GM12878 (cell line): ENCODE measurements at regions not wholly inside any gene's neighbourhood (a gene's known extent, or its start where the extent isn't known, plus 50 kb on each side); places are given as distances from the start of the nearest gene placed in this dataset.

Experiments used
- ATAC-seq: fragments of 200-7000 bp; cut with Tn5 transposase; 3 replicates; pipeline ENCODE4 v1.9.1; 2020; ENCODE audit warnings: mild to moderate bottlenecking, moderate library complexity
- BruUV-seq: library from RNA; stranded (reverse); fragments of 400-500 nt; replicated peaks from 2 replicates; lab custom pipeline; 2021; lab: Mats Ljungman, UMichigan
- CTCF ChIA-PET: fragments of 300-600 bp; sonication (Branson Sonifier 250); formaldehyde crosslinking; extraction: SDS; loops from one replicate; lab custom pipeline; 2021; ENCODE audit warnings: inconsistent platforms; lab: Yijun Ruan, JAX
- POLR2A ChIA-PET: fragments of 350-600 bp; formaldehyde crosslinking; extraction: SDS; loops from one replicate; lab custom pipeline; 2021; ENCODE audit warnings: inconsistent platforms; lab: Charles Lee
- RAD21 ChIA-PET: fragments of 300-600 bp; sonication (Branson Sonifier 250); formaldehyde crosslinking; loops from one replicate; lab custom pipeline; 2023; ENCODE audit warnings: antibody characterized with exemption; ENCODE audit not compliant: unreplicated experiment; lab: Charles Lee
- SMC1A ChIA-PET: fragments of 300-600 bp; sonication (Branson Sonifier 250); formaldehyde crosslinking; loops from one replicate; lab custom pipeline; 2023; ENCODE audit not compliant: unreplicated experiment, uncharacterized antibody; lab: Charles Lee
- DNase-seq: peaks from one replicate; pipeline ENCODE4 v3.0.0-alpha.2; 2011; ENCODE audit warnings: low read depth, low spot score
- FAIRE-seq: peaks from 3 replicates; lab custom pipeline; 2011; peaks lifted over from hg19 to GRCh38; lab: Jason Lieb, UNC
- H2AFZ ChIP-seq: 2 replicates; pipeline ENCODE4 v1.6.0; 2011; ENCODE audit warnings: low read depth, low read length, control low read depth; ENCODE audit not compliant: control insufficient read depth
- H3K27ac ChIP-seq: 2 replicates; pipeline ENCODE4 v1.5.1; 2011; ENCODE audit warnings: control low read depth; ENCODE audit not compliant: control insufficient read depth, insufficient read depth
- H3K27me3 ChIP-seq, 2 experiments: replicated peaks in 1 of 2; 2 replicates each; pipeline versions ENCODE4 v1.6.0 to v1.6.1; 2011; ENCODE audit warnings: low read length in 1 of 2; ENCODE audit not compliant: control insufficient read depth in 2 of 2, insufficient read depth in 2 of 2
- H3K36me3 ChIP-seq, 2 experiments: 2 replicates each; pipeline ENCODE4 v1.5.1; 2011; ENCODE audit warnings: low read length in 1 of 2; ENCODE audit not compliant: control insufficient read depth in 2 of 2, insufficient read depth in 2 of 2
- H3K4me1 ChIP-seq: 2 replicates; pipeline ENCODE4 v1.6.1; 2011; ENCODE audit warnings: mild to moderate bottlenecking, low read length, moderate library complexity, mixed read lengths; ENCODE audit not compliant: control insufficient read depth, insufficient read depth
- H3K4me2 ChIP-seq: 2 replicates; pipeline ENCODE4 v1.6.0; 2011; ENCODE audit warnings: control low read depth; ENCODE audit not compliant: control insufficient read depth, insufficient read depth
- H3K4me3 ChIP-seq: fragments of 200-600 bp; sonication (generic); 2 replicates; pipeline ENCODE4 v1.5.1; 2016
- H3K79me2 ChIP-seq: 2 replicates; pipeline ENCODE4 v1.6.0; 2011; ENCODE audit warnings: low read length; ENCODE audit not compliant: control insufficient read depth, insufficient read depth
- H3K9ac ChIP-seq: 2 replicates; pipeline ENCODE4 v1.8.0; 2011; ENCODE audit warnings: low read length, control low read depth, mixed read lengths; ENCODE audit not compliant: control insufficient read depth, insufficient read depth
- H3K9me3 ChIP-seq: replicated peaks from 3 replicates; pipeline ENCODE4 v1.5.1; 2011; ENCODE audit warnings: mild to moderate bottlenecking, low read length; ENCODE audit not compliant: control insufficient read depth, insufficient read depth
- H4K20me1 ChIP-seq: 2 replicates; pipeline ENCODE4 v1.6.0; 2011; ENCODE audit not compliant: control insufficient read depth, insufficient read depth
- ATF7 ChIP-seq: fragments of 450-650 bp; IDR thresholded peaks from 2 replicates; pipeline ENCODE4 v1.6.1; 2016; ENCODE audit warnings: low read depth, mild to moderate bottlenecking
- BACH1 ChIP-seq: fragments of 450-650 bp; IDR thresholded peaks from 2 replicates; pipeline ENCODE4 v1.6.1; 2017; ENCODE audit warnings: mild to moderate bottlenecking, borderline replicate concordance
- CEBPB ChIP-seq, 2 experiments: fragments of 150-350 bp in 1 of 2; IDR thresholded peaks; 2 replicates each; pipeline ENCODE4 v1.6.1; 2012 to 2014; ENCODE audit warnings: low read depth in 2 of 2, low read length in 2 of 2, borderline replicate concordance in 1 of 2, inconsistent platforms in 1 of 2
- E2F8 ChIP-seq: fragments of 450-650 bp; IDR thresholded peaks from 2 replicates; pipeline ENCODE4 v1.6.1; 2018; ENCODE audit warnings: mild to moderate bottlenecking, low read depth, moderate library complexity; ENCODE audit not compliant: partially characterized antibody
- FOXK2 ChIP-seq: fragments of 450-650 bp; IDR thresholded peaks from 2 replicates; pipeline ENCODE4 v1.6.1; 2017; ENCODE audit warnings: mild to moderate bottlenecking, moderate library complexity
- HSF1 ChIP-seq: fragments of 150-350 bp; IDR thresholded peaks from 2 replicates; pipeline ENCODE4 v1.6.1; 2014; ENCODE audit warnings: mild to moderate bottlenecking, low read depth, low read length
- LARP7 ChIP-seq: fragments of 450-650 bp; IDR thresholded peaks from 2 replicates; pipeline ENCODE4 v1.6.1; 2017; ENCODE audit warnings: mild to moderate bottlenecking
- MEF2B ChIP-seq: fragments of 450-650 bp; IDR thresholded peaks from 2 replicates; pipeline ENCODE4 v1.6.1; 2018; ENCODE audit warnings: mild to moderate bottlenecking, moderate library complexity; ENCODE audit not compliant: partially characterized antibody, poor library complexity, severe bottlenecking
- NFYB ChIP-seq: IDR thresholded peaks from 2 replicates; pipeline ENCODE4 v1.6.1; 2011; ENCODE audit warnings: low read depth, mild to moderate bottlenecking, low read length, improper control_type of control experiment, moderate library complexity; ENCODE audit not compliant: insufficient read depth
- RCOR1 ChIP-seq: conservative IDR thresholded peaks from 2 replicates; pipeline ENCODE4 v1.6.1; 2012; ENCODE audit warnings: low read depth, low read length, improper control_type of control experiment
- SIN3A ChIP-seq: IDR thresholded peaks from 2 replicates; pipeline ENCODE4 v1.6.1; 2012; ENCODE audit warnings: low read depth, low read length, improper control_type of control experiment
- SREBF1 ChIP-seq: IDR thresholded peaks from 2 replicates; pipeline ENCODE4 v1.6.1; 2012; ENCODE audit warnings: mild to moderate bottlenecking, low read length
- TARDBP ChIP-seq: IDR thresholded peaks from 2 replicates; pipeline ENCODE4 v1.6.1; 2016; ENCODE audit warnings: borderline replicate concordance
- TCF7 ChIP-seq: IDR thresholded peaks from 2 replicates; pipeline ENCODE4 v1.6.1; 2014; ENCODE audit warnings: antibody characterized with exemption, borderline replicate concordance
- ZBED1 ChIP-seq: IDR thresholded peaks from 2 replicates; pipeline ENCODE4 v1.6.1; 2016; ENCODE audit warnings: borderline replicate concordance
- ZNF384 ChIP-seq: IDR thresholded peaks from 2 replicates; pipeline ENCODE4 v1.6.1; 2012; ENCODE audit warnings: low read depth, mild to moderate bottlenecking, low read length, improper control_type of control experiment, borderline replicate concordance
- WGBS: methylation state at CpG from one replicate; pipeline ENCODE4 v1.1.6; 2016; ENCODE audit warnings: low lambda C conversion rate; ENCODE audit not compliant: insufficient replicate concordance, insufficient coverage; ENCODE audit errors: missing lambda C conversion rate; 5-methylcytosine and 5-hydroxymethylcytosine counted together
- in situ Hi-C: fragments of 300-500 bp; cut with MboI; formaldehyde crosslinking; loops from 9 replicates; pipeline ENCODE4 v1.14.3; 2018; ENCODE audit warnings: mixed read lengths
- intact Hi-C: fragments of 100-400 bp; cut with micrococcal nuclease; formaldehyde crosslinking; loops from one replicate; pipeline ENCODE4 v1.14.2; 2022; ENCODE audit not compliant: unreplicated experiment

DNA sequence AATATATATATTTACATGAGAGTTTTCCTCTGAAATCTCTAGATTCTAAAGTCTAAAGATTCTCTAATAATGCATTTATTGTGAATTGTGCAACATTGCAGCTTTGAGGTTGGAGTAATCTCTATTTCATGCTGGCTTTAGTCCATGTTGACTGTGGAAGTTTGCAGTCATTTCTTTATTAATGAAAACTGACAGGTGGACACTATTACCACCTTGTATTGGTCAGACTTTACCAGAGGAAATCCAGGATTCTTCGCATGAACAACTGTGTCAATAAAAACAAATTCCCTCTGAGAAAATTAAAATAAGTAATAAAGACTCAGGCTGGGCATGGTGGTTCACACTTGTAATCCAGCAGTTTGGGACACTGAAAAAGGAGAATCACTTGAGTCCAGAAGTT lies 274.1 kb downstream of the SHQ1 start:
- no peak for DNase-seq
- H3K27ac ChIP-seq: no peak overlapping the region
- SMC1A ChIA-PET: no interaction called here
- TF ChIP-seq HSF1 (no peak), TCF7 (no peak), LARP7 (no peak), MEF2B (no peak), BACH1 (no peak), ATF7 (no peak), SREBF1 (no peak), ZNF384 (no peak), FOXK2 (no peak), SIN3A (no peak), RCOR1 (no peak), E2F8 (no peak), TARDBP (no peak), NFYB (no peak), ZBED1 (no peak), CEBPB (IDR thresholded peaks at IDR 0.05; ENCODE audit: borderline replicate concordance in 1 of 2, low read depth in 2 of 2, low read length in 2 of 2) (no peak)
- CTCF ChIA-PET: no interaction called here
- no peak for FAIRE-seq
- no peaks in the 10 kb centered on the region for H3K79me2 ChIP-seq
- H4K20me1 ChIP-seq: no peaks in the 10 kb centered on the region
- H3K27me3 ChIP-seq: no peaks in the 10 kb centered on the region
- BruUV-seq: no TSS peak
- no peaks in the 10 kb centered on the region for H3K36me3 ChIP-seq
- intact Hi-C loops (no loop called here), in situ Hi-C loops (no loop called here)
- RAD21 ChIA-PET: no interaction called here
- H3K9ac ChIP-seq: no peak overlapping the region
- POLR2A ChIA-PET: interaction anchor here (0.6 kb wide), 1 partner anchor 303 kb away, joined by 3 read pairs; no protein-coding TSS in a partner anchor
- no peak overlapping the region for H3K4me2 ChIP-seq
- no peaks in the 10 kb centered on the region for H3K4me1 ChIP-seq
- H2AFZ ChIP-seq: no peak overlapping the region
- no peaks in the 10 kb centered on the region for H3K9me3 ChIP-seq
- no peak overlapping the region for H3K4me3 ChIP-seq
- WGBS: 100% methylated on average over 1 of the region's 1 CpG
- no peak for ATAC-seq
